NCI-H1930 (cell line): ENCODE measurements at regions not wholly inside any gene's neighbourhood (a gene's known extent, or its start where the extent isn't known, plus 50 kb on each side); places are given as distances from the start of the nearest gene placed in this dataset.

Source experiments
- DNase-seq, 2 experiments: peaks; one replicate each; lab custom pipeline; 2025; lab: John Stamatoyannopoulos, UW

DNA sequence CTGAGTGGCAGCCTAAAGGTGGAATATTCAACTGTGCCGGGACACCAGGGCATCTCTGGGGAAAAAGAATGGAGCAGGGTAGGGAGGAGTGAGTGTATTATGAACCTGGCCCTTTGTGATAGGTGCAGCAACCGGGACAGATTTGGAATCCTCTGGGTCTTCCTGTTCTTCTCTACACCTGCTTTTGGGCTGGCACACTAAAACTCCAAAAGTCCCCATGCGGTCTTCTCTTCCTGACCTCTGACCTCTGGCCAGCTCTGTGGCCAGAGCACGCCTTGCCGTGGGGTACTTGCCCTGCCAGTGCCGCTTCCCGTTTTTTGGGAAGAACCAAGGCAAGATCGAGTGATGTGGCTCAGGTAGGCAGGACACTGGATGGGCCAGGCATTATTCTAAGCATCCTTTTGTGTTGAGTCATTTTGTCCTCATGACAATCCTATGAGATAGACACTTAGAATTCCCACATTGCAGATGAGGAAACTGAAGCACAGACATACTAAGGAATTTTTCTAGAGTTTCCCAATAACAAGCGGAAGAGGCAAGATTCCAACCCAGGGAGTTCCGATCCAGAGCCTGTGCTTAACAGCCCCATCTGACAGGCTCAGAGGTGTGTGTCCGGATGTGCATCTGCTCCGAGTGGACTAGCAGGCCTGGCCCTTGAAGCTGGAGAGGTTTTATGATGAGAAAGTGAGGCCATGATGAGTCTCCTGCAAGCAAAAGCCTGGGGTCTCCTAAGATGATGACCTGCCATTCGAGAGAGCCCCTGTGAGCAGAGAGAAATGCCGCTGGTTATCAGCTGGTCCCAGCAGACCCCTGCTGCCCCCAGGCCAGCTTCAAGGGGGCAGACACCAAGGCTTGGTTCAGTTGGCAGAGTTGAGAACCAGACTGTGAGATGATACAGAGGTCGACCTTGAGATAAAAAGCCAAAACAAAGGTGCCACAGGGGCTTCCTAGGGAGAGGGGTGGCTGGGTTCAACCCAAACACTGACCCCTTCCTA lies 67.9 kb upstream of the ESRRB start:
- no peak for DNase-seq

GRCh38 chr14:76309572-76310162 lies 66.3 kb upstream of the ESRRB start:
- no peak for DNase-seq

GRCh38 chr14:76311079-76311758 lies 64.7 kb upstream of the ESRRB start:
- DNase-seq, result no peak

DNA sequence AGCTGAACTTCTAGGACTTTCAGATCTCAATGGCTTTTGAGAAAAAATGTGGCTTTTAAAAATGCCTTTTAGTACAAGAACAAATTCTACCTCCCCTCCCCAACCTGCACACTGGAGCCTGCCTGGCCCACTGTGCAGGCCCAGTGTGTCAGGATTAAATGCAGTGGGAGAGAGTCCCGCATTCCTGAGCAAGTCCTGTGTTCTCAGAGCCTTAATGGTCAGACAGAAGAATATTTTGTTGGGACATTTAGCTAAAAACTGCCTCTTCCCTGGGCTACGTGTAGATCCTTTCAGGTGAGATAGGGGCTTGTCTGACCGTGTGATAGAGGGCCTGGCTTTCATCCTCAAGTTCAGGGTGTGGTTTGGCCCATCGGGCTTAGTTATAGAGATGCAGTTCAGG lies 63.1 kb upstream of the ESRRB start:
- no peak for DNase-seq

DNA sequence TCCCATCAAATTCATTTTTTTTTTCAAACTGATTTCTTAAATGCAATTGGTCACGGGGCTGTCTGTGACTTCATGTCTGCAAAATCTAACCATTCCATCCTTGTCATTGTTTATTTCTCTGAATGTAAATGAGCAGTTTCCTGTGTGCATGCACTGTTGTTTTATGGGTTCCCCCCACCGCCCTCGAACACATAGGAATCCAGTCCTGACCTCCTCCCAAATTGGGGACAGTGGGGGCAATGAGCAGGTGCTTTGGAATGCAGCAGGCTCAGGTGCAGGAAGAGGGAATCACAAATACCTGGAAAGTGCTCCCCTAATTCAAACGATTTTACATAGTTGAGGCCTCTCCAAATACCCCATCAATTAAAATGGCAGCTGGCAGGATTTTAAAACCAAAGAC lies 62.6 kb upstream of the ESRRB start:
- no peak for DNase-seq

DNA sequence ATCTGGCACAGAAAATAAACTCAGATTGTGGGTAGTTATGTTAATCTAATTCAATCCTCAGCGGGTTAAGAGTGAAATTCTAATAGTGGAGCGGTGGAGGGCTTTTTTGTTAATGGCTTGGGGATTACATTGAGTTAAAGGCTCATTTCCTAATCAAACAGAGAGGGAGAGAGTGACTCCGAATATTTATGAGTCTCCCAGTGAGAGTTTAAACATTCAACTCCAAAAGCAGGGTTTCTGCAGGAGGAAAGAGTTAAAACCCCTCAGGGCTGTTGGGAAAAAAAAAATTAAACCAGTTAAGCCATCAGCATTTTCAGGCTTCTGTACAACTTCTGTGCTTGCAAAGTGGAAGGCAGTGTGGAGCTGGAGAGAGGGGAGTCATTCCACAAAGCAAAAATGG lies 62.1 kb upstream of the ESRRB start:
- DNase-seq, result no peak

DNA sequence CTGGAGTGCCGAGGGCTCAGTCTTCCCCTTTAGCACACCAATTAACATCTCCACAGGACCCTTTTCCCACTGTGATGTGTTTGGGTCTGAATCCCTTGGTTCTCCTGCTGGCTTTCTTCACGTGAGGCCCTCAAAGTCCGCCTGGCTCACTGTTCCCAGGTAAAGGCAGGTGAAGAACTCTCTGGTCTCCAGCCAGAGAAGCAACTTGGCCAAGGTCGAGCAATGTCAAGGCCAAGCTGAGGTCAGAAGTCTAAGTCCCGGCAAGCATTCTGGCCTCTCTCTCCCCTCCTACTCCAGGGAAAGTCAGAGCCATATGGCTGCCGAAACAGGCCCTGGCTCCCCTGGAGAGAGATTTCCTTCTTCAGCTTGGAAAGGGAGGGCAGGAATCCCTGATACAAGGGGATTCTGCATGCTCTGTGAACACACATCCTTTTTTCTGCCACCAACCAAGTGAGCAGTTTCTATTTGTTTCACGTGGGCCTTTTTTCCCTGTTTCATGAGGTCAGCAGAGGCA lies 61.4 kb upstream of the ESRRB start:
- DNase-seq, result no peak

- DNase-seq, result no peak
Observed at GRCh38 chr14:76320486-76320885, 55.5 kb upstream of the ESRRB start.

DNA sequence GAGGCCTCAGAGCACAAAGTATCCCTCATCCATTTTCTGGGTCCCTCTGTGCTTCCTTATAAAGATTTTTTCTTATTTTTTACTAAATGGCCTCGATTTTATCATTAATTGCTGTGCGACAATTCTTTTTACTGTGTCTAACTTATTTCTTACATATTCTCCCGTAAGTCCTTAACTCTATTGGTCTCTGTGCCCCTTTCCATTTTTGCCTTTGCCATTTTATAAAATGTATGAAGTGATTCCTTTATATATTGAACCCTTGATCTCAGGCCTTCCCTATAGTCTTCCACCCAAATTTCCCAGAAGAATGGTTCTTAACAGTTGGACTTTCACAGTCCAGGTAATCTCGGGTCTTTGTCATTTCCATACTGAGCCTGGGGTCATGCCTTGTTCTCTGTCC lies 55.0 kb upstream of the ESRRB start:
- no peak for DNase-seq

DNA sequence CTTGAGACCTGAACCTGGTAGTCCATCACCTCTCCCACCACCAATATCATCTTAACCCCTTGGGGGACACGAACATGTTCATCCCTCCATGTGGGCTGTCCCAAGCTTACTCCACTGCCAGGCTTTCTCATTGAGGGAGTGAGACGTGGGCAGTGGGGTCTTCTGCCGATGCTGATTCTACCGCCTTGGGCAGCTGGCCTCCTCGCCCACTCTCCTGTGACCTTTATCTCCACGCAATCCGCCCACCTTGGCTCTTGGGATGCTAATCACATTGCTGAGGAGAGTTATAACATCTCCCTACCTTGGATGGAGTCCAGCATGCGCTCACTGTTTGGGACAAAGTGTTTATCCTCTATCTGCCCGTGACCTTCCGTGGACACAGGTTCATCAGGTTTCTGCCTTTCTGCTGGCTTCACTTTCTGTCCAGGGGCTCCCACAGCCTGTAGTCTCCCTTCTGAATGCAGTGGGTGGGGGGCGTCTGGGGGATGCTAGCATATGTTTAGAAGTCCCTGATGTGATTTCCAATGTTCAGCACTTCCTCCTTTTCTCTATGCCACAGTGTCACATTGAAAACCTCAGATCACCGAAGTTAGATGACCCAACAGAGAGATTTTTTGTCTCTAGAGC lies 53.2 kb upstream of the ESRRB start:
- DNase-seq, result no peak

DNA sequence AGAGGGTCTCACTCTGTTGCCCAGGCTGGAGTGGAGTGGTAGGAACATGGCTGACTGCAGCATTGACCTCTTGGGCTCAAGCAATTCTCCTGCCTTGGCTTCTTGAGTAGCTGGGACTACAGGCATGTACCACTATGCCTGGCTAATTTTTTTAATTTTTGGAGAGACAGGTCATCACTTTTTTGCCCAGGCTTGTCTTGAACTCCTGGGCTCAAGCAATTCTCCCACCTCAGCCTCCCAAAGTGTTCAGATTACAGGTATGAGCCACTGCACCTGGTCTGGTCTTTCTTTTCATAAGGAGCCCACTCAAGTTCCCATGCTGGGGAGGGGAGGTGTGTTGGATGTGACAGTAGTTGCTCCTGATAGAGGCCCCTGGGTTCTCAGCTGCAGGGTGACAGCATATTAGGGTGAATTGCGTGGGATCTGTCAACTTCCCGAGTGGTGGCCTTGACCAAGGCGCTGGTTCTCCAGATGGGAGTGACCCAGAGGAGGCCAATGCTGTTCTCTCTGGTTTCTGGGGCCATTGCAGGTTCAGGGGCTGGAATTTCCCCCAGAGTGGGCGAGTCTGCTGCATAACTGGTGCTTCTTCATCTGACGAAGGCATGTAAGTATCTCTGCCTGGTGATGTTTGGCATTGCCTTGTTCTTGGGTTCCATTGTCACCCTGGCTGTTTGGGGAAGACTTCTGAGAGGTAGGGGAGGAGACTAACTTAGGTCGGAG lies 52.4 kb upstream of the ESRRB start:
- DNase-seq, result no peak

- no peak for DNase-seq
Observed at GRCh38 chr14:76324133-76324532, 51.8 kb upstream of the ESRRB start.
